ENCODE measurements at regions not wholly inside any gene's neighbourhood (a gene's known extent, or its start where the extent isn't known, plus 50 kb on each side); places are given as distances from the start of the nearest gene placed in this dataset.

DNA sequence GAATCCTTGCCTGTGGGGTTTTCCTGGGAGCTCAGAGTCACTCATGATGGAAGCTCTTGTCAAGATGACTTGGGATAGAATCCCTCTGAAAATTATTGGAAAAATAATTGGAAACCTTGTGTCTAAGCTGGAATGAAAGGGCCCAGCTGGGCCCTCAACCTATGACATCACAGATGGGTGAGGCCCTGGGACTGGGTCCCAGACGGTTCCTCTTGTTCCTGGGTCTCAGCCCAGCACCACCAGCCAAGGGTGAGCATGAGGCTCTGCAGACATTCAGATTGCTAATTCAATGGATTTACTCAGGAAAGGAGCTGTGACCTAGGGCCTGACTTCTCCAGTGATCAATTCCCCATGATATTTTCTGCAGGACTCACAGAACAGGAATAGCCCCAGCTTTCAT lies 188.3 kb upstream of the MYT1L start:
- TF ChIP-seq, protein P1, sequence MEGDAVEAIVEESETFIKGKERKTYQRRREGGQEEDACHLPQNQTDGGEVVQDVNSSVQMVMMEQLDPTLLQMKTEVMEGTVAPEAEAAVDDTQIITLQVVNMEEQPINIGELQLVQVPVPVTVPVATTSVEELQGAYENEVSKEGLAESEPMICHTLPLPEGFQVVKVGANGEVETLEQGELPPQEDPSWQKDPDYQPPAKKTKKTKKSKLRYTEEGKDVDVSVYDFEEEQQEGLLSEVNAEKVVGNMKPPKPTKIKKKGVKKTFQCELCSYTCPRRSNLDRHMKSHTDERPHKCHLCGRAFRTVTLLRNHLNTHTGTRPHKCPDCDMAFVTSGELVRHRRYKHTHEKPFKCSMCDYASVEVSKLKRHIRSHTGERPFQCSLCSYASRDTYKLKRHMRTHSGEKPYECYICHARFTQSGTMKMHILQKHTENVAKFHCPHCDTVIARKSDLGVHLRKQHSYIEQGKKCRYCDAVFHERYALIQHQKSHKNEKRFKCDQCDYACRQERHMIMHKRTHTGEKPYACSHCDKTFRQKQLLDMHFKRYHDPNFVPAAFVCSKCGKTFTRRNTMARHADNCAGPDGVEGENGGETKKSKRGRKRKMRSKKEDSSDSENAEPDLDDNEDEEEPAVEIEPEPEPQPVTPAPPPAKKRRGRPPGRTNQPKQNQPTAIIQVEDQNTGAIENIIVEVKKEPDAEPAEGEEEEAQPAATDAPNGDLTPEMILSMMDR (IDR thresholded peaks at IDR 0.05): no peak
- TF ChIP-seq POLR2A (IDR thresholded peaks at IDR 0.05) (no peak), POLR2AphosphoS5 (IDR thresholded peaks at IDR 0.05) (no peak), EP300 (IDR thresholded peaks at IDR 0.05; ENCODE audit: low read depth) (no peak)
